ENCODE measurements at regions not wholly inside any gene's neighbourhood (a gene's known extent, or its start where the extent isn't known, plus 50 kb on each side); places are given as distances from the start of the nearest gene placed in this dataset.

DNA sequence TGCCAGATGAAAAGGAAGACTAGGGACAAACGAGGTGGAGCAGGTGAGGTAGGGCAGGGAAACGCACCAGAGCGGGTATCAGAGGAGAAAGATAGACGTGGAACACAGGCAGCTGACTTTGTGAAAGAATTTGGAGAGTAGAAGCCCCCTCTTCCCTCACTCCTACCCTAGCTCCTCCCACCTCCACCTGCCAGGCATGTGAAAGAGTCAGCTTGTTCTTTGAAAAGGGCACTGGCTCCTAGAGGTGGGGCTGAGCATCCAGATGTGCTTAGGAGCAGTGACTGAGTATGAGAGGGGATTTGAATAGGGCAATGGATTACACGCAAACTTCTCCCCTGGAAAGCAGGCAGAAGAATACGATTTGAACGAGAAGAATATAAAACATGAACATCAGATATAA is 174.2 kb upstream of the INHBA start:
- DNase-seq, result no peak

DNA sequence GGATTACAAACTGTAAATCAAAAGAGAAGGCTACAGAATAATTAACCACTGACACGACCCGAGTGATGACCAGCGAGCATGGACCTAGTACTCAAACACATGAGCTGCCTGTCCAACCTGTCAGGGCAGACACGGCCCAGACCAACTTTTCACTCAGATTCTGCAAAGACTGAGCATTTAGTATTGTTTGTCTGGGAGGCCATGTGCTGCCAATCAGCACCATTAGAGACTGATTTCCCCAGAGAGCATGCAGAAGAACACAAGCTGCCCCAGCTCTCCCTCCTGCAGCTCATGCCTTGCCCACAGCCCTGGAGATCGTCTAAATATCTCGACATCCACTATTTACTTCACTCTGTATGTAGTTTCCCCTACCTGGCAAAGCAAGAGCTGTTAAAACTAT is 172.6 kb upstream of the INHBA start:
- DNase-seq, result no peak

DNA sequence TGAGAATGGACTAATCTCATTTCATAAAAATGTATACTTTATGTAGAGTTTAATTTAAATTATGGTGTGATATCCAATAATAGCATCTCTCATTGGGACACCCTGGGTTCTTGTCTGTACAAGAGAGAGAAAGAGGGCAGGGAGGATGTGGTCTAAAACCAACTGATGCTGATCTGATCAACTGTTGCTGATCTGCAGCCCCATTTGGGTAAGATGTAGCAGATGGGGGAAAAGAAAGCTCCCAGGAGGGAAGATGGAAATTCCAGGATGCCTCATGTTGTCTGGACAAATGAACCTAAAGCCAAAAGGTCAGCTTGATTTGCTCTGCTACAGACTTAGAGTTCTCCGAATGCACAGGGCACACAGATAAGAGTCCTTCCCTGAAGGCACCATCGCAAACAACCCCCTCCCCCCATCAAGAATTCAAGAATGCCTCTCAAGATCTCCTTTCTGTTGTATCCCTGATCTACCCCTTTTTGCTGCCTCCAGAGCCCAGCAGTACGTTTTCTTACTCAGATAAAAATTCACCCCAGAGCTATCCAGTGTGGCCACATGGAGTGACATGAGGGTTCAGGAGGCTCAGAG is 171.4 kb upstream of the INHBA start:
- DNase-seq, result no peak

DNA sequence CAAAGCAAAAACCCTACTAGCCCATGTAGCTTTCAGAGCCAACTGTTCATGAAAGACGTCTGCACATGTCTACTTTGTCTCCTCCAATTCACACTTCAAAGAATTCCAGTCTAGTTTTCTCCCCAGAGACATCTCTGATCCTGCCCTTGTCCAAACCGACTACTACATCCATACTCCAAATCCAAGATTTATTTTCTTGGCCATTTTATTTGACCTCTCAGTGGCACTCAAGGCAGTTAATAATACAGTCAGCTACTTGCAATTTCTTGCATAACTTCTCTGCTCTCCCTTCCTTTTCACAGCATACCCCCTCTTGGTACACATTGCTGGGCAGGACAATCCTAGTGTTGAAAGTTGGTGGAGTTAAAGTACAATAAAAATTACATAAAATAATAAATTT is 170.9 kb upstream of the INHBA start:
- no peak for DNase-seq

DNA sequence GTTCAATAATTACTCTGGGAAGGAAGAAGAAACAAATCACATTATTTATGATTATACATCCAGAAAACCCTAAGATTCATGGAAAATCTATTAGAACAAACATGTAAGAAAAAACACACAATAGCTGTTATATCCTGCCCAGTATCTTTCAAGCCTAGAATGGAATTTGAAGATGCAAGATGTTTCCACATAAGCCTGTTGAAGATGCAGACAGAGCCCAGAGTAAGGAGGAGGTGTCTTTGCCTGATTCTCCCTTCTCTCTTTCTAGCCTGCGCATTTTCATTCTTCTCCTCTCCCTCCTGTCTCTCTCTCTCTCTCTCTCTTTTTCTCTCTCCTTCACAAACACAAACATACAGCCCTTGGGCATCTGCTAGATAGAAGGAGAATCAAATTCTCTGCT is 170.1 kb upstream of the INHBA start:
- no peak for DNase-seq

DNA sequence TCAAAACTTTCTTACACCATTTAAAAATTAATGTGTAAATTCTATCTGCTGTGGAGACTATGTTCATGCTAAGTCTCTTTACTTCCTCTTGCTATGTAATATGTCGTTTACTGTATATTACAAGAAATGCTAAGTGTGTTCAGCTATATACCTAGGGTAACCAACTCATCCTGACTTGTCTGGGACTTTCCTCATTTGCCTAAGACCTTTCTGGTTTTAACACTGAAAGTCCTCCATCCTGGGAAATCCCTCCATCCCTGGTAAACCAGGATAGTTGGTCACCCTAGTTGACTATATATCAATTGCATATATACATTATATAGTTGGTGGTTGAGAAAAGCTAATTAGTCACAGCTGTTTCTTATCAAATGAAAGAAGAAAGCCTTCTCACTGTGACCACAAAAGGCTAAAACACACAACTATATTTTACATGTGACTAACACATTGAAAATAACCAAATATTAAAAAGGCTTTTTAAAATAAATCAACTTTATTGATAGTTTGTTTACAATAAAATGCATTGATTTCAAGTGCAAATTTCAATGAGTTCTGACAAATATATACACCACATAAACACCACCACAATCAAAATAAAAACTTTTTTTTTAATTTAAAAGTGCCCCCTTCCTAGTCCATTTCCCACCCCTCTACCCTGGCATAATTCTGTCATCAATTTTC is 167.7 kb upstream of the INHBA start:
- no peak for DNase-seq

DNA sequence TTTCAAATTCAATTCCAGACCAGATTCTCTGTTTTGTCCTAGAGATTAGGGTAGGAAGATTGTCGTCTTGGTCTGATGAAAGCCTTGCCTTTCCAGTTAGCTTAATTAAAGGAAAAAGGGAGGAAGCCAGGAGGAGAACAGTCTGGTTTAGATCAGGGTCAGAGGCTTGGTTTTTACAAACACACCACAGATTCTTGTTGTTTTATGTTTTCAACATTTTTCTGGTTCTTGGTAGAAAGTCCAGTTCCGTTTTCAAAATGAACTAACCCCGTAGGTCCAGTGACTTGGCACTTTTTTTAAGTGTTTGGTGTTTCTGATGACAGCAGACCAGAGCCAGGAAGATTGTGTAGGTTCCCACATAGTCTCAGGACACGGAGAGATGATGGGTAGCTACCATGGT is 167.1 kb upstream of the INHBA start:
- DNase-seq, result no peak

DNA sequence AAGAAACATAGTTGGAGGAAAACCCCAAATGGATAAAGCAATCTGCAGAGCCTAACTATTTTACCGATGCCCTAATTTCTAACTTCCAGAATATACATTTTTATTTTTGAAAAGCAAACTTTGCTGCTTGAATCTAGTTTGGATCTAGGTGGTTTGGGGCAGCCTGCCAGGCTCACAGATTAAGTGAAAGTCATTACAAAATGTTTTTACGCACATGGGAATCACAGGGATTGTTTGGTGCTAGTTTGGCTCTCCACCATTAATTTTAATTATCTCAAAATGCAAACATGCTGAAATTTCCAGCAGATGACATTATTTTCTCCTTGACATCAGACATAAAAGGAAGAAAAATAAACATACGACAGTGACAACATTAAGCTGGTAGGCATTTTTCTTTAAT is 166.7 kb upstream of the INHBA start:
- no peak for DNase-seq

DNA sequence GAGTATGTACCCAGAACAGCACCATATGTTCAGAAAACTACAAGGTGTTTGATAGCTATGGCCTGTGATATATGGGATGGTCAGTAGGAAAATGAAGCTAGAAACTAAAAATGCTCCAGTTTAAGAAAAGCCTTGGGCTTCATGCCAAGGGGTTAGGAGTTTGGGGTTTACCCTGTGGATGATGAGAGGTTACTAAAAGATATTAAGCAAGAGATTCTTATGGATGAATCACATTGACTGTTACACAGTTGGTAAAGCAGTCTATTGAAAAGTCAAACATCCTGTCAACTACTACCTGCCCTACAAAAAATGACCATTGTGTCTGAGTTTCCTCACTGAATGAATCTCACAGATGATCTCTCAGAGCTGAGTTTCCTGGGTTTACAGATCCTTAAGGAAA is 166.2 kb upstream of the INHBA start:
- DNase-seq, result no peak

DNA sequence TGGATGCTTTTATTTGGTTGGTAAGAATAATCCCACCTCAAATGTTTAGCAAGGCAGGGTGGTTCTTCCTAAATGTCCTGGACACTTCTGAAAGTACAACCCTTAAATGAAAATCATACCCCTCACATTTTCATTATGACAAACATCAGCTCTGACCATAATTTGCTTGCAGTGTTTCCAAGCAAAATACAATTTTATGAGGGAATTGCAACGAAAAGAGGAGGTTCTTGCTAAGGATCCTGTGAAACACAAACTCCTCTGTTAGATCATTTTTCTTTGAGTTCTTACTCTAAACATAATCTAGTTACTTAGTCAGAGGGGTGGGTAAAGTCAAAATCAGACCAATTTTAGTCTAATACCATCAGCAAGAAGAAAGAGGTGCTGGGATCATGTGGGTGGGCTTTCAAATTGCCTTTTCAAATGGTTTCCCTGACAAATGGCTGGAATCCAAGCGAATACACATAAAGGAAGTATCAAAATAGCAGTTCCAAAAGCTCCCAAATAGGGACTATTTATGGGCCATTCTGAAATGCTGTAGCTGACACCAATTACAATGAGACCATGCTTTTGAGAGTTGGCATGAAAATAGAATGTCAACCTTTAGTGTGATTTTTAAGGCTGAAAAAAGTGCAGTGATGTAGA is 164.9 kb upstream of the INHBA start:
- no peak for DNase-seq

DNA sequence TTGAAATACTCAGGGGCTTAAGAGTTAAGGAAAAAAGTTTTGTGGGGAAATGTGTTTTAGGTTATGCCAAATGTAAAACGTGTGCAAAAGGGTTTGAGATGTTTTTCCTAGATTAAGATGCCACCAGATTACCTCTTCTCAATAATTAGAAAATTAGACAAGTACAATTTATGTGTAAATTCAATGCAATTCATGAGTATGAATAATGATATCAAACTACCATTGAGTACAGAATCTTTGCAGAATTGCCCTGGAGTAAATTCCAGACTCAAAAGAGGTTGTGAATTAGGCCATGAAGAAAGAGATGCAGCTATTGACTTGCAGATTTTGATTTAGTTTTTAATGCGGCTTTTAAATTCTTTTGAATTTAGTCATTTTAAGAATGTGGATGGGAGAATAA is 159.4 kb upstream of the INHBA start:
- DNase-seq, result no peak

DNA sequence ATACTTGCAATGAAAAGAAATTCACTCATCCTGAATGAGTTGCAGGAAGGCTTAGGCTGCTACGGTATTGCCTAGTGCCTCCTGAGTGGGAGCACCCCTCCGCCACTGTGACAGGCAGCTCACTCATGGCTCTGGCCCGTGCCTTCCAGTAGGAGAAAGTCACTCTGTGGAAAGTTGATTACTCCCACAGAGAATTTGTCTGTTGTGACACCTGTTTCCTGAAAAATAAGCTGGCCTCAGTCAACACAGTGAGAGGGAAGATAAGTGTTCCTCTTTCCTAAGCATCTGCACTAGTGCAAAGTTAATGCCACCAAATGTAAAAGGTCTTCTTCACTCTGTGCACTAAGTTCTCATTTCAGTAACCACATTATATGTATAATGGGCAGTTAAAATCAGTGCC is 158.8 kb upstream of the INHBA start:
- DNase-seq, result no peak

DNA sequence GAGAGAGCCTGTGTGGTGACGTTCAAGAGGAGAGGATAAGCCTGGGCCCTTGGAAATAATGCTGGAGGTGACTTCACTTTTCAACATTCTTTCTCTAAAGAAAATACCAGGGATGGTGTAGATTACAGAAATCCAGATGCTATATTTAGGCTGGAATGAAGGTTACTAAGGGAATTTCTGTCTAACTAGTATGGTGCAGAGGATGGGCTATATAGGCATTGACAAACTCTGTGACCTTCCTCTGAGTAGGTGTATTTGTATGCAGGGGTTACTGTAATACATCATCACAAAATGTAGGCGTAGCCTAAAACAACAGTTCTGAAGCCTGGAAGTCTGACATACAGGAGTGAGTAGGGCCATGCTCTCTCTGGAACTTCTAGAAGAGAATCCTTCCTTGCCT is 155.3 kb upstream of the INHBA start:
- DNase-seq, result no peak

DNA sequence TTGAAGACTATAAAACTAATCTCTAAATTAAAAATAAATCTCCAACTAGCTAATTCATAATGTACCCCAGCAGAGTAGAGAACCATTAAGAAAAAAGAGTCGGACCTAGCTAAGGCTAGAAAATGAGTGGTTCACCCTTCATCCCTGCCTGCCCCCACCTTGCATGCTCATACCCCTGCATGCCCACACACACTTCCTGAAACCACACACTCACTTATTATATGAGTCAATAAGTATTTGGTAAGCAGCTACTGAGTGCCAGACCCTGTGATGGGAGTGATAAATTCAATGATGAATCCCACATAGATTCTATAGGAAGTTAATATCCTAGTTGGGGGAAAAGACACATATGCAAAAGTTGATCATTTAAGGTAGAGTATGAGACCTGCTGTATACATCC is 152.9 kb upstream of the INHBA start:
- DNase-seq, result no peak

DNA sequence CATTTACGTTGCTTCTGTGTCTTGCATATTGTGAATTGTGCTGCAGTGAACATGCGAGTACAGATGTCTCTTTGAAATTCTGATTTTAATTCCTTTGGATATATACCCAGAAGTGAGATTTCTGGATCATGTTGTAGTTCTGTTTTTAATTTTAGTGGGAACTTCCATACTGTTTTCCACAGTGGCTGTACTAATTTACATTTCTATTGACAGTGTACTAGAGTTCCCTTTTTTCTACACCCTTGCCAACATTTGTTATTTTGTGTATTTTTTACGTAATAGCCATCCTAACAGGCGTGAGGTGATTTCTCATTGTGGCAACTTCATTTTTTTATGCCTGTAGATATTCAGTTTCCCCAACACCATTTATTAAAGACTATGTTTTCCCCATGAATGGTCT is 144.7 kb upstream of the INHBA start:
- no peak for DNase-seq

DNA sequence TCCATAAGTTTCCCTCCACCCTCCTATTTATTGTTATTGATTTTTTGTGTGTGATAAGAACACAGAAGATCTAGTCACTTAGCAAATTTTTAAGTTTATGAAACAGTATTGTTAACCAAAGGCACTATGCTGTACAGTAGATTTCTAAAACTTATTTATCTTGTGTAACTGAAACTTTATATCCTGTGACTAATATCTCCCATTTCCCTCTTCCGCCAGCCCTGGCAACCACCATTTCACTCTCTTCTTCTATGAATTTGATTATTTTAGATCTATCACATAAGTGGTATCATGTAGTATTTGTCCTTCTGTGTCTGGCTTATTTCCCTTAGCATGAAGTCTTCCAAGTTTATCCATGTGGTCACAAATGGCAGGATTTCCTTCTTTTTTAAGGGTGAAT is 144.3 kb upstream of the INHBA start:
- no peak for DNase-seq

DNA sequence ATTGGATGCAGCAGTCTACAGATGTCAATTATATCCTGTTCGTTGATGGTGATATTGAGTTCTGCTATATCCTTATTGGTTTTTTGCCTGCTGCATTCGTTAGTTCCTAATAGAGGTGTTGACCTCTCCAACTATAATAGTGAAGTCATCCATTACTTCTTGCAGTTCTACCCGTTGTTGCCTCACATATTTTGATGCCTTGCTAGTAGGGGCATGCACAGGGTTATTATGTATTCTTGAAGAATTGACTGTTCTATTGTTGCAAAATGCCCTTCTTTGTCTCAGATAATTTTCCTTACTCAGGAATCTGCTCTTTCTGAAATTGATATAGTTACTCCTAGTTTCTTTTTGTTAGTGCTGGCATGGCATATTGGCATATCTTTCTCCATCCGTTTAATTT is 140.1 kb upstream of the INHBA start:
- DNase-seq, result no peak

DNA sequence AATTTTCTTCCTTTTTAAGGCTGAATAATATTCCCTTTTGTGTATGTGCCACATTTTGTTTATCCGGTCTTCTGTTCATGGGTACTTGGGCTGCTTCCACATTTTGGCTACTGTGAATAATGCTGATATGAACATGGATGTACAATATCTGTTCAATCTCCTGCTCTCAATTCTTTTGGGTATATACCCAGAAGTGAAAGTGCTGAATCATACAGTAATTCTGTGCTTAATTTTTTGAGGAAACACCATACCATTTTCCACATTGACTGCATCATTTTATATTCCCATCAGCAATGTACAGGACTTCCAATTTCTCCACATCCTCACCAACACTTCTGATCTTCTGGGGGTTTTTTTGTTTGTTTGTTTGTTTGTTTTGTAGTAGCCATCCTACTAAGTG is 135.0 kb upstream of the INHBA start:
- DNase-seq, result no peak

DNA sequence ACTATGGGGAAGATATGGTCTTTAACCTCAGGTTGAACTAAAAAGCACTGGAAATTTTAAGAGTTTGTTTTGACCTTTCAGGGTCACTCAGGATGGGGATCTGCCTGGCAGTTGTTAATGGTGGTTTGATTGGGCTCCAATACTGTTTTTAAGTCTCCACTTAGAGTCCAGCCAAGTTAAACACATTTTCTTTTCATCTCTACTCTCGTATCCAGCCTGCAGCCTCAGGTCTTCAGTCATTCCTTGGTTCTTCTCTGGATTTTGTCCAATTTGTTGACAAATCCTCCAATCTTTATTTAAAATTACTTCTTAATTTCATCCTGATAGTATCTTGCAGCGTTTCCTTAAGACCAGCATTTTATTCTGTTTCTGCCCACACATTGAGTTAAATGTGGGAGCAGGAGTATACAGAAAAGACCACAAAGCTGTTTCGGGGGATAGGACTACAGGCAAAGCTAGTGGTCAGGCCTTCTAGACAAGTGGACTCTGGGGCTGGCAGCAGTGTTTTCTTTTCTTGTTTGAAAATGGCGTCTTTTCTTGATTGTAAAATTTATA is 133.2 kb upstream of the INHBA start:
- DNase-seq, result no peak

DNA sequence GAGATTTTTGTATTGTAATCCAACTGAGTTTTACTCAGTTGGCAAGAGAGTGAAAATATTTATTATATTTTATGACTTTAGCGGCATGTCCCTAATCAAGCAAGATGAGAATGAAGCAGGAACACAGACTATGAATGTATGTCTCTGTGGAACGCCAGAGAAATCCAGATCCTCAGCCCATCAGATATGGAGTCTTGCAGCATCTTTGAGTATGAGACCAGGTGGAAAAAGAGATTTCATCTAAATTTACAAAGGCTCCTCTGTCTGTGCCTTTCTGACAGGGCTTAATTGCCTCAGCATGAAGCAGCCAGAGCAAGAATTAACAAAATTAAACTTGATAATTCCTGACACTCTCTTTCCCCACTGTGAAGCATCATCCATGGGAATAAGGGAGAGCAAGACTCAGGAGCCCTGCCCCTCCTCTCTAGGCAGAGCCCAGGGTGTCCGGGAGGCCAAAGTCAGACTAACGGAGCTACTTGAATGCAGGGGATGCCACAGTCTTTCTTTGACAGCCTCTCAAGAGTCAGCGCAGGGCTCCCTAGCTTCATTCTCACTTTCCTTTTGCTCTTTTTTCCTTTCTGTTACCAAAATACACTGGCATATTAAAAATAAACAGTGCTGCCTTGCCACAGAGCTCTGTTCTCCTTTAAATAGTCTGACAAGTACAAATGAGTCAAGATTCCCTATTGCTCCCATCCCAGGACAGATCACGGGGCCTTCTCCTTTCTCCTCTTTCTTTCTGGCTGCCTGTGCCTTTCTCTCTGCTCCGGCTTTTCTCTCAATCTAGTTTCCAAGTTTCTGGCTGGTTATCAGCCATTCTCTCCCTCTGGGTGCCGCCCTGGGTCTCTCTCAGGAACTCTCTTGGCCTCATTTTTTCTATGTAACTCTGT is 132.2 kb upstream of the INHBA start:
- no peak for DNase-seq

DNA sequence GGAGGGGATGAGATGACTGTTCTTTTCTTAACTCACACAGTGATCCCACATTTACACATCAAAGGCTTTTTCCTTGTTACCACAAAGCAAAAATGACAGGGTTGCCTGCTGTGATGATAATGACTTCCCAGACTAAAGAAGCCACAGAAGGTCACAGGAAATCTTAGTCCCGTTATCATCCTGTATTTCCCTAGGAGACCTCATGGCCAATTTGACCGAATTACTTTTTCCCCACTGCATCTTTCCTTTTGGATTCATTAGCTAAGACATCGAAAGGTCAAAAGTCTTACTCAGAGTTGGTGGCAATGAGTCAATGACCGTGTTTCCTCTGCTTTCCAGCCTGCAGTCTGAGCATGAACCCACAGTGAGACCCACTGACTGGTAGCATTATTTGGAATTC is 130.1 kb upstream of the INHBA start:
- no peak for DNase-seq

DNA sequence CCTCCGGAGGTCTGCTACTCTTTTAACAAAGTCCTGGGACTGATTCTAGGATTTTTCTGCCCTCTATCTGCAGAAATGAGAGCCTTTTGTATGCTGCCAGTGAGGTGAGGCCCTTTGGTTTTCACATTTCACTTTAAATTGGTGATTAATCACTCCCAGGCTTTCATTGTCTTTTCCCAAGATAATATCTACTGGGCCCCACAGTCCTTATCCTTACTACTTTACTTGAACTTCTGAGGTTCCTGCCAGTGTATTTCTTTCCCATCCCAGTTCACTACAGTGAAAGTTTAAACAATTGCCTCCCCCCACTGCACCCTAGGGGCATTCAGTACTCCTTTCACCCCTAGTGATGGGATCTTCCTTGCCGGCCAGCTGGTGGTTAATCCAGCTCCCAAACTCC is 127.4 kb upstream of the INHBA start:
- no peak for DNase-seq

DNA sequence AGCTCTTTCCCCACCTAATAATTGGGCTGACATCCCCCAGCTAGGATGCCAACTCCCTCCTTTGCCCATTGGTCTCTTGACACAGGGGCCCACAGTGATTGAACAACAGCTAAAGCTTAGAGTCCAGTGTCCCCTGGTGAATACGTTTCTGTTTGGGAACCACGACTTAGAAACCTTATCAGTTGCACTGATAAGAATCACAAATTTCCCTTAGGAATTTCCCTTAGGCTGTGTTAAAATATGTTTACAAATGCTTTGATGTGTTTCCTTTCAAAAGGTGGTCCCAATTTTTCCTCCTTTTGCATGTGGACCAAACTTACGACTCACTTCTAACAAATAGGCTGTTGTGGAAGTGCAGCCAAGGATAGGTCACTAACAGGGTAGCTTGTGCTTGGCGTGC is 126.0 kb upstream of the INHBA start:
- no peak for DNase-seq

DNA sequence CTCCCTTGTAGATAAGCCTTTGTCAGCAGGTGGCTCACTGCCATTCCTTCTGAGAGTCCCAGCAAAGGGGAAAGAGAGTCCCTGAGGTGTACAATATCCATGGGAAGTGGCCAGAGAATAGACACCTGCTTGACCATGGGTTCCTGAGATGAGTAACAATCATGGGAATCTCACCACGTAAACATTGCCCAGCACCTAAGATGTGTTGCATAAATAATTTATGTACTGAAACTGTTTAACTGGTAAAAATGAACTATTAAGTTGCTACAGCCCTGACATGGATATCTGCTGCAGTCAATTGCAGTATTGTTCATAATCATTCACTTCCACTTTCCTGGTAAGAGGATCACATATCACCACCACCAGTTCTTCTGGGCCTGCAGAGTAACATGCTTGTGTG is 123.8 kb upstream of the INHBA start:
- DNase-seq, result no peak
